HUES64 (cell line): ENCODE measurements at regions not wholly inside any gene's neighbourhood (a gene's known extent, or its start where the extent isn't known, plus 50 kb on each side); places are given as distances from the start of the nearest gene placed in this dataset.

Experiments used
- H3K27ac ChIP-seq: 2 replicates; pipeline ENCODE4 v1.7.0; 2013; ENCODE audit warnings: low read depth, low read length, inconsistent platforms
- H3K27me3 ChIP-seq: 2 replicates; pipeline ENCODE4 v1.6.1; 2013; ENCODE audit warnings: mild to moderate bottlenecking, low read length; ENCODE audit not compliant: insufficient read depth
- H3K36me3 ChIP-seq: 2 replicates; pipeline ENCODE4 v1.6.1; 2013; ENCODE audit warnings: mild to moderate bottlenecking, low read length; ENCODE audit not compliant: insufficient read depth
- H3K4me1 ChIP-seq: 2 replicates; pipeline ENCODE4 v1.6.1; 2013; ENCODE audit warnings: mild to moderate bottlenecking, low read length, moderate library complexity; ENCODE audit not compliant: insufficient read depth
- H3K4me3 ChIP-seq: 2 replicates; pipeline ENCODE4 v1.5.1; 2013; ENCODE audit warnings: mild to moderate bottlenecking, low read length, moderate library complexity
- H3K9ac ChIP-seq: 2 replicates; pipeline ENCODE4 v1.6.1; 2013; ENCODE audit warnings: mild to moderate bottlenecking, low read depth, low read length
- H3K9me3 ChIP-seq: 2 replicates; pipeline ENCODE4 v1.6.1; 2013; ENCODE audit warnings: low read depth, low read length; ENCODE audit not compliant: insufficient read depth
- WGBS: fragments of 150-250, 120-280 bp; methylation state at CpG from one replicate; pipeline ENCODE4 v1.1.7; 2013; ENCODE audit warnings: missing lambda C conversion rate; 5-methylcytosine and 5-hydroxymethylcytosine counted together

DNA sequence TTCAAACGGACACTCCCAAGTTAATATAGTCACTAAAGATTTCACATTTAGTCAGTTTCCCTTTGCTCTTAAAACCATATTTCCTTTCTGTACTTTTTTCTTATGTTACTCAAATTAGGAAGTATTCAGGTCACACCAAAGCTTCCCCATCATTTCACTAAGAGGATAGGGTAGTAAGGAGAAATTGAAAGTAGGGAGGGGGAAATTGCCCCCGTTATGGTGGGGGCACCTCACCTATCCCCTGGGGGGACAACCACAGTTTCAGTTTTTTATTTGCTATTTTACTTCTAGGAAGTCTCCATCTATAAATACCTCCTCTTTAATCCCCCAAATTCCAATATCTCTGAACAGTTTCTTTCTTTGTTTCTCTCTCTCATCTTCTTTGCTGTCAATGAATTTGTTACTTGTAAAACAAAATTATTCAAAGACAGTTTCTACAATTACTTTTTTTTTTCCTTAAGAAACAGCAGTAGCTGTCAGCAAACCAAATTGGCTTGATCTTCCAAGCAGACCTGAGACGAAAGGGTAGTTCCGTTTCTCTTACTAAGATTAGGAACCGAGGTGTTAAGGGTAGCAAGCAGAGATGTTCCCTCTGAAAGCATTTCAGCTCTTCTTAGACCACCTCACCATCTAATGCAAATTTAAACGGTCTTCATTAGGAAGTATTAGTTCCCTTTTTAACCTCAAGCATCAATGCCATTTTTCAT is 160.2 kb upstream of the KLF3 start:
- Histone ChIP-seq H3K9me3 (no peaks in the 10 kb centered on the region), H3K36me3 (no peaks in the 10 kb centered on the region), H3K27me3 (no peaks in the 10 kb centered on the region), H3K4me1 (no peaks in the 10 kb centered on the region), H3K9ac (no peak overlapping the region), H3K4me3 (no peak overlapping the region), H3K27ac (no peak overlapping the region)
- 93% methylated on average over 5 of the region's 6 CpGs for WGBS

DNA sequence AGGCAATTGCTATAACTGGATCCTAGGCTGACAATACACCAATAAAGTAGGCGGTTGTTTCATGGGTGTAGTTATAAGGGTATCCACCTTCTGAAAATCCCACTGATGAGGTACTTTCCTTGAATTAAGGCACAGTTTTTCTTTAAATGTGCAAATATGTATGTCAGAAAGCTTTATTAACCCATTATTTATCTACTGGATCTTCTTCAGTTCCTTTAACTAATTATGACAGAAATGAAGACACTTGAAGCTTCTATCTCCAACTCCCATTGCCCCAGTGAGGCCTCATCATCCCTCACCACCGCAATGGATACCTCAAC is 159.6 kb upstream of the KLF3 start:
- no peak overlapping the region for H3K9ac ChIP-seq
- 99% methylated on average over 2 of the region's 2 CpGs for WGBS
- no peaks in the 10 kb centered on the region for H3K27me3 ChIP-seq
- no peaks in the 10 kb centered on the region for H3K4me1 ChIP-seq
- no peaks in the 10 kb centered on the region for H3K36me3 ChIP-seq
- H3K9me3 ChIP-seq: no peaks in the 10 kb centered on the region
- no peak overlapping the region for H3K4me3 ChIP-seq
- H3K27ac ChIP-seq: no peak overlapping the region

DNA sequence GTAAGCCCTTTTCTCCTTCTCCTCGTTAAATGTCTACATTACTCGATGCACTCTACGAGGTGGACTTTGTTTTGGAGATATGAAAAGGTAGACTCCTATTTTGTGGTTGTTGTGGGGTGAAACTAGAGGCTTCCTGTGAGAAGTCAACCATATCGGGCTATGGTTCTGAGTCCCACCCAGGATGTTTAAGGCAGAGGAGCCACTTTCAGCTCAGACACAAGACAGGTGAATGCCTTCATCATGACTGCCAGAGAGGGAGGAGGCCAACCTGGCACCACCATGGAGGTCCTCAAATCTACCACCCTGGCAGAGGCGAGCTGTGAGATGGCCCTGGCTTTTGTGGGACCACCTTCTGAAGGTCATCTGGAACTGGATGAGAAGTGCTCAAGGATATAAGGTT is 154.4 kb upstream of the KLF3 start:
- no peaks in the 10 kb centered on the region for H3K27me3 ChIP-seq
- WGBS: 88% methylated on average over 5 of the region's 5 CpGs
- no peaks in the 10 kb centered on the region for H3K36me3 ChIP-seq
- no peak overlapping the region for H3K9ac ChIP-seq
- no peaks in the 10 kb centered on the region for H3K9me3 ChIP-seq
- peaks cover 13% of the 10 kb centered on the region for H3K4me1 ChIP-seq
- no peak overlapping the region for H3K27ac ChIP-seq
- H3K4me3 ChIP-seq: no peak overlapping the region

DNA sequence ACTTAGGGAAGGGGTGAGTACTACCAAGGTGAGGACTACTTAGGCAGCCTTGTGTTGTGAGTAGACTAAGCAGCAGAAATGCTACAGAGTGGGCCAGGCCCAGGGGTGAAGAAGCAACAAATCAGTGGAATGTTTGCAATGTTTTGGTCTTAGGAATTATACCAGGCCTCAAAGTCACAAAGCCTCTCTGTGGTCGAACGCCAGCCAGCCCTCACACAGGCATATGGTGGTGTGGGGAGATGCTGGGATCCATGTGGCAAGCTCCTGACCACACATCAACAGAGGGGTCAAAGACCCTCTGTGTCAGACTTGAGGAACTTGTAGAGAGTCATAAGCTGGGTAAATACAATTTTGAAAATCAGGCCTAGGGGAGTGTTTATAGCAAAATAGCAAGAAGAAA is 153.8 kb upstream of the KLF3 start:
- Histone ChIP-seq H3K36me3 (no peaks in the 10 kb centered on the region), H3K9ac (no peak overlapping the region), H3K4me1 (peaks cover 13% of the 10 kb centered on the region), H3K4me3 (no peak overlapping the region), H3K27me3 (no peaks in the 10 kb centered on the region), H3K27ac (no peak overlapping the region), H3K9me3 (no peaks in the 10 kb centered on the region)
- WGBS: 100% methylated on average over 2 of the region's 2 CpGs

DNA sequence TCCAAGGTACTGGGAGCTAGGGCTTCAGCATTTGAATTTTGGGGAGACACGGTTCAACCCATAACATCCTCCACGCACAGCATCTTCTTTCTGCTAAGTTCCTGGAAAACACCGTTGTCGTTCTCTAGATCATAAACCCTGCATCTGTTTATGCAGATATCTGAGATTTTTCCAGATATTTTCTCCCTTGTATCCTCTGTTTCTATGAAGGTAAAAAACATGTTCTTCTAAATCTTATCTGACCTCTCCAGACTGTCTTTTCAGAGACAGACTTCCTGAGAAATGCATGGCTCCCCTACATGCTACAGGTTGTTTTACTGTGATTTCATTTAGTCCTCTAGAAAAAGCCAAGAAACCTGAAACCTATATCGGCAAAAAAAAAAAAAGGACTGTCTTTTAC is 152.3 kb upstream of the KLF3 start:
- H3K9ac ChIP-seq: no peak overlapping the region
- H3K36me3 ChIP-seq: no peaks in the 10 kb centered on the region
- peaks cover 13% of the 10 kb centered on the region for H3K4me1 ChIP-seq
- H3K9me3 ChIP-seq: no peaks in the 10 kb centered on the region
- no peak overlapping the region for H3K4me3 ChIP-seq
- no peak overlapping the region for H3K27ac ChIP-seq
- H3K27me3 ChIP-seq: no peaks in the 10 kb centered on the region
- WGBS: 88% methylated on average over 5 of the region's 5 CpGs

DNA sequence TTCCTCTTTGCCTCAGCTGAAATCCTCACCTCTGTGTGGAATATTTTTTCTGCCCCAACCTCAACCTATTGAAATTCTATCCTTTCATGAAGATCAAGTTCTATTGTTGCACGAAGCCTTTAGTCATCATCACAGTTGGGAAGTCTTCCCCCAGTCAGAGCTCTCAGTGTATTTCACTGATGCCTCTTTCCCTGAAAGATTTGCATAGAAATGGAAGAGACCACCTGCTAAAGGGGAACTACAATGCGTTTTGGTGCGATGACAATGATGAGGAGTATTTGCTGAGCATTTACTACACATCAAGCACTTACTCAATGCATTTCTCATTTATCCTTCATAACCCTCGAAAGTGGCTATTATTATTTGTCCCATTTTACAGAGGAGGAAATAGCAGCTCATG is 151.2 kb upstream of the KLF3 start:
- 26% methylated on average over 2 of the region's 4 CpGs for WGBS
- Histone ChIP-seq H3K4me1 (peaks cover 13% of the 10 kb centered on the region), H3K36me3 (no peaks in the 10 kb centered on the region), H3K4me3 (peak overlapping the region; percentile 3; the same call in 1 of the 2 replicates), H3K9ac (no peak overlapping the region), H3K27me3 (no peaks in the 10 kb centered on the region), H3K27ac (no peak overlapping the region; the same call in 1 of the 2 replicates), H3K9me3 (no peaks in the 10 kb centered on the region)

DNA sequence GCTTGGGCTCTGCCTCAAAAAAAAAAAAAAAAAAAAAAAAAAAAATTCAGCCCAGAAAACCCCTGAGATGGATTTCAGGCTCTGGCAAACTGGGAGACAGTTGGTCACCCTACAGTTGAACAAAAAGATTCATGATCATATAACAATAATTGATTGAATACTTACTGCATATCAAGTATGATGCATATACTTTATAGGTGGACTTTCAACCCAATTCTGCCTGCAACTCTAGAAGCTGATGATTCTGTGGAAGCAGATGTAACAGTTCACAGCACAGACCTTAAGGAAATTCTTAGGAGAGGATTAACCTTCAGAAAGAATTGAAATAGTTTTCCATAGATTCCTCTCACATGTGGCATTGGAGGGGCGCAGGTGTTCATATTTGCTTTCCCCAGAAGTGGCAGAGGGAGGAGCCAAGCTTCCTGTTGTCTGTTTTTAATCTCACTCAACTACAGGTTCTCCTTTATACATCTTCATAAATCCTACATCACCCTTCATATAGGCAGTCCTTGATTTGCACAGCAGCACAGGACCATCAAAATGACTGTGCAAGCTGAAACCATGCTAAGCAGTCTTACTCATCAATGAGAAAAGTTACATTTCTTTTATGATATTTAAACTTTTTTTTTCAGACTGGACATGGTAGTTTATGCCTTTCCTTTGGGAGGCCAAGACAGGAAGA is 149.4 kb upstream of the KLF3 start:
- H3K27me3 ChIP-seq: no peaks in the 10 kb centered on the region
- 100% methylated on average over 1 of the region's 1 CpG for WGBS

DNA sequence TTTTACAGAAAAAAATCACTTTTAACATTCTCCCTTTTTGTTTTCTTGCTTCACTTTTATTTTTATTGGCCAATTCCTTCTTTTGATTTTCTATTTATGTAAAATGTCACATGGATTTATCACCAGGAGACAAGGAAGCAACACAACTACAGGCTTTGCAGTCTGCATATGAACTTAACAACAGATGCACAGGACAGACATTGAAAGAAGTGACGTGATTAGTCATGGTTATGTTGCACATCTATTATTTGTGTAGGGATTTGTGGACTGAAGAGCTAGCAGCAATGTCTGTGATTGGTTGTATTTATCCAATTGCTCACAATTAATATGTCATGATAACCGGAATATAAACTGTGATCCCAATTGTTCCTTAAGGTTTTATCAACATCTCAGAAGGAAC is 147.8 kb upstream of the KLF3 start:
- H3K4me3 ChIP-seq: no peak overlapping the region
- no peaks in the 10 kb centered on the region for H3K27me3 ChIP-seq
- WGBS: 100% methylated on average over 1 of the region's 2 CpGs
- H3K27ac ChIP-seq: no peak overlapping the region
- no peaks in the 10 kb centered on the region for H3K9me3 ChIP-seq
- H3K9ac ChIP-seq: no peak overlapping the region
- peaks cover 13% of the 10 kb centered on the region for H3K4me1 ChIP-seq
- H3K36me3 ChIP-seq: no peaks in the 10 kb centered on the region

More for the DNA sequence above, 149.4 kb upstream of the KLF3 start:
- Histone ChIP-seq H3K9ac (no peak overlapping the region), H3K4me1 (peaks cover 13% of the 10 kb centered on the region), H3K9me3 (no peaks in the 10 kb centered on the region), H3K27ac (no peak overlapping the region), H3K4me3 (no peak overlapping the region), H3K36me3 (no peaks in the 10 kb centered on the region)

DNA sequence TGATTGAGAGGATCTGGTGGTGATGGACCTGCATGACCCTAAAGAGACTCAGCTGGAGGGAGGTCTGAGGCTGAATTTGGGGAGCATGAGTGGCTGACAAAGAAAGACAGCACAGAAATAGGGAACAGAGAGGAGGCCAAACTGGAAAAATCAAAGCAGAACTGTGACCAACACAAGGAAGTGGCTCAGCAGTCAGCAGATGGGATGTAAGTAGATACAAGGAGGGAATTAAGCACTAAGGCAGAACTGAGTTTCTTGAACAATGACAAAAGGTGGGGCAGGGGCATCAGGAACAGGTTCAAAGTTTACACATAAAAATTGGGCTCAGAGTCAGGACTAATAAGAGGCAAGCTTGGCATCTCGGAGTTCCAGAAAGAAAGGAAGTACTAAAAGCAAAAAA is 144.3 kb upstream of the KLF3 start:
- Histone ChIP-seq H3K4me3 (no peak overlapping the region), H3K27me3 (no peaks in the 10 kb centered on the region), H3K9me3 (no peaks in the 10 kb centered on the region), H3K4me1 (no peaks in the 10 kb centered on the region), H3K9ac (no peak overlapping the region), H3K27ac (no peak overlapping the region), H3K36me3 (no peaks in the 10 kb centered on the region)
- whole genome bisulfite sequencing: 92% methylated on average over 1 of the region's 1 CpG

DNA sequence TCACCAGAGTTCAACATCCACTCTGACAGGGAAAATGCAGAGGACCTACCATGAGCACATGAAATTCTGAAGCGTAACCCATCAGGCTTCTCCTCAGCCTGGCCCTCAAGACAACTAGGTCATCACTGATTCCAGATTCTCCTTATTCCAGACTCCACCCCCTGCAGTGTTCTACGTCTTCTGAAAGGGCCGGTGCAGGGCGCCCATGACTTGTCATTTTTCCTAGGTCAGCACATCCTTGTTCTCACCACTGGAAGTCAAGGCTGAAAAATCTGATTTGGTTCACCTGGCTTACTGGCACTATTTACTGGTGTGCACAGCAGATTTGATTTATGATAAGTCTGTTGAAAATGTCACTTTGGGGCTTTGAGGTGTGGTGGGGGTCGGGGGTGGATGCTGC is 140.9 kb upstream of the KLF3 start:
- WGBS: 86% methylated on average over 5 of the region's 5 CpGs
- Histone ChIP-seq H3K9ac (no peak overlapping the region), H3K36me3 (no peaks in the 10 kb centered on the region), H3K27ac (no peak overlapping the region), H3K4me1 (no peaks in the 10 kb centered on the region), H3K4me3 (no peak overlapping the region), H3K9me3 (no peaks in the 10 kb centered on the region), H3K27me3 (no peaks in the 10 kb centered on the region)

DNA sequence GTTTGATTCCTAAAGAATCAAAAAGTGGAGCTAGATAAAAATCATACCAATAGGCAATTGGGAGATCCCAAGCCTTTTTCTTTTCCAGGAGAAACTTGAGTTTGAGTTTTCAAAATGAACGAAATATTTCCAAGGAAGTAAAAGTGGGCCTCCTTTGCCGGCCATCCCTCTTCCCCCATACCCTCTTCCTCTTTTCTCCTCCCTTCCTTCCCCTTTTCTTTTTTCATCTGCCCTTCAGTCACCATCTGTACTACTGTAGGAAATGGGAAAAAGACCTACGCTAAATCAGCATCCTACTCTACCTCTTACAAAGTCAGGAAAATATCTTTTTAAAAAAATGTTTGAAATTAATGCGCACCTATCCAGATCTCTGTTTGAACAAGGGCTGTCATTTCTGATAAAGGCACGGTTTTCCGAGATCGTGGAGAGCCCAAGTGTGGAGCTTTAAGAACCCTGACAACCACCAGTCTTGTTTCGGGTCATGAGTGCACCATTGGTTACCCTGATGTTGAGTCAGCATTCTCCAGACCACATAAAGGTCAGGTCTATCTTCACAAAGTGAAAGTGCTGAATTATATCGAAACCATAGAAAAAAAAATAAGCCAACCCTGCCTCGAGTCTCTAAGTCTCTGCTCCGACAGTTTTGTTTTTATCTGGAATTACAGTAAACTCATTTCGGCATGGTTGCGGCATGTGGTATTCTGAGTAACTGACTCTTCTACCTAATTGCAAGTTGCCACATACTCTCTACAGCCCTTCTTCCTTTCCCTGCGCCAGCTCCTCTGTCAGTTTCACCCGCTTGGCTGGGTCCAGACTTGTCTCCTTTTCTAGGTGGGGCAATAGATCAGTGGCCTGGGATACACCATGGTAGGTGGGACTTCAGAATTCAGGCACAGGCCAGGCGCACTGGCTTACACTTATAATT is 140.2 kb upstream of the KLF3 start:
- H3K4me1 ChIP-seq: no peaks in the 10 kb centered on the region
- no peaks in the 10 kb centered on the region for H3K27me3 ChIP-seq
- H3K9ac ChIP-seq: no peak overlapping the region
- 96% methylated on average over 15 of the region's 16 CpGs for WGBS
- no peak overlapping the region for H3K4me3 ChIP-seq
- no peaks in the 10 kb centered on the region for H3K9me3 ChIP-seq
- no peak overlapping the region for H3K27ac ChIP-seq
- no peaks in the 10 kb centered on the region for H3K36me3 ChIP-seq
